Endothelial cell of umbilical vein (primary cell): ENCODE measurements at regions not wholly inside any gene's neighbourhood (a gene's known extent, or its start where the extent isn't known, plus 50 kb on each side); places are given as distances from the start of the nearest gene placed in this dataset.

ENCODE experiments used
- BruUV-seq: library from RNA; stranded (reverse); fragments of 400-500 nt; replicated peaks from 2 replicates; lab custom pipeline; 2021; lab: Mats Ljungman, UMichigan
- CTCF ChIA-PET: fragments of 300-600, 350-600 bp; sonication (Branson Sonifier 250); formaldehyde crosslinking; loops from one replicate; lab custom pipeline; 2021; ENCODE audit warnings: antibody characterized with exemption, inconsistent platforms; lab: Charles Lee
- POLR2A ChIA-PET: fragments of 300-600, 350-600 bp; sonication (Branson Sonifier 250); formaldehyde crosslinking; loops from one replicate; lab custom pipeline; 2021; ENCODE audit warnings: antibody characterized with exemption, inconsistent platforms; lab: Charles Lee
- DNase-seq: peaks from one replicate; pipeline ENCODE4 v3.0.0-alpha.2; 2011; ENCODE audit warnings: low read depth, low spot score
- FAIRE-seq: peaks from 2 replicates; lab custom pipeline; 2011; peaks lifted over from hg19 to GRCh38; lab: Jason Lieb, UNC
- H2AFZ ChIP-seq: 2 replicates; pipeline ENCODE4 v1.6.0; 2012; ENCODE audit warnings: low read depth, low read length, control low read depth, inconsistent platforms
- H3K27ac ChIP-seq: 2 replicates; pipeline ENCODE4 v1.5.1; 2011; ENCODE audit warnings: low read depth, mild to moderate bottlenecking, control low read depth, low read length, moderate library complexity; ENCODE audit not compliant: insufficient read depth
- H3K27me3 ChIP-seq, 2 experiments: 2 replicates each; pipeline versions ENCODE4 v1.6.0 to v1.6.1; 2011; ENCODE audit warnings: low read length in 2 of 2, mixed read lengths in 1 of 2; ENCODE audit not compliant: control insufficient read depth in 2 of 2, insufficient read depth in 2 of 2
- H3K36me3 ChIP-seq, 2 experiments: 2 replicates in 1 of 2; 3 replicates in 1 of 2; pipeline ENCODE4 v1.5.1; 2011; ENCODE audit warnings: low read length in 2 of 2, mild to moderate bottlenecking in 1 of 2, moderate library complexity in 1 of 2; ENCODE audit not compliant: control insufficient read depth in 2 of 2, insufficient read depth in 2 of 2; ENCODE audit errors: extremely low read depth in 1 of 2
- H3K4me1 ChIP-seq: 3 replicates; pipeline ENCODE4 v1.5.1; 2011; ENCODE audit warnings: mild to moderate bottlenecking, low read length; ENCODE audit not compliant: control insufficient read depth, insufficient read depth; ENCODE audit errors: extremely low read depth
- H3K4me2 ChIP-seq: 2 replicates; pipeline ENCODE4 v1.6.1; 2011; ENCODE audit warnings: low read length, control low read depth, mixed read lengths; ENCODE audit not compliant: insufficient read depth
- H3K4me3 ChIP-seq, 3 experiments: fragments of 200-600 bp in 1 of 3; sonication (generic), shearing (Covaris generic) in 1 of 3; replicated peaks in 1 of 3; 2 replicates each; pipeline ENCODE4 v1.5.1; 2011 to 2016; ENCODE audit warnings: control low read depth in 3 of 3, low read length in 3 of 3, mild to moderate bottlenecking in 2 of 3, inconsistent platforms in 1 of 3, low read depth in 1 of 3, moderate library complexity in 1 of 3; ENCODE audit not compliant: insufficient read depth in 1 of 3
- H3K79me2 ChIP-seq: 2 replicates; pipeline ENCODE4 v1.6.0; 2012; ENCODE audit warnings: low read length, inconsistent platforms; ENCODE audit not compliant: control insufficient read depth, insufficient read depth
- H3K9ac ChIP-seq: replicated peaks from 2 replicates; pipeline ENCODE3; 2011; ENCODE audit warnings: low read length, control low read depth; ENCODE audit not compliant: insufficient read depth; ENCODE audit errors: extremely low read depth
- H3K9me1 ChIP-seq: replicated peaks from 3 replicates; pipeline ENCODE4 v1.6.0; 2011; ENCODE audit warnings: mild to moderate bottlenecking, low read length; ENCODE audit not compliant: control insufficient read depth, insufficient read depth; ENCODE audit errors: extremely low read depth
- H3K9me3 ChIP-seq: replicated peaks from 2 replicates; pipeline ENCODE4 v1.5.1; 2012; ENCODE audit warnings: low read length, inconsistent platforms; ENCODE audit not compliant: control insufficient read depth, insufficient read depth
- H4K20me1 ChIP-seq: replicated peaks from 2 replicates; pipeline ENCODE3; 2011; ENCODE audit warnings: mild to moderate bottlenecking, low read length; ENCODE audit not compliant: control insufficient read depth, insufficient read depth; ENCODE audit errors: extremely low read depth
- EZH2 ChIP-seq: IDR thresholded peaks from 2 replicates; pipeline ENCODE4 v1.6.1; 2012; ENCODE audit warnings: borderline replicate concordance, low read depth, mild to moderate bottlenecking, moderate library complexity, low read length, inconsistent platforms; ENCODE audit not compliant: severe bottlenecking
- FOS ChIP-seq: IDR thresholded peaks from 2 replicates; pipeline ENCODE4 v1.6.1; 2011; ENCODE audit warnings: mild to moderate bottlenecking, low read length, moderate library complexity, borderline replicate concordance; ENCODE audit not compliant: insufficient read depth
- GATA2 ChIP-seq: IDR thresholded peaks from 2 replicates; pipeline ENCODE4 v1.7.0; 2011; ENCODE audit warnings: low read depth, mild to moderate bottlenecking, moderate library complexity, mixed read lengths, low read length; ENCODE audit not compliant: insufficient read length, insufficient read depth
- JUN ChIP-seq: IDR thresholded peaks from 2 replicates; pipeline ENCODE4 v1.6.1; 2011; ENCODE audit warnings: borderline replicate concordance, low read depth; ENCODE audit not compliant: insufficient read length, insufficient read depth
- MYC ChIP-seq: IDR thresholded peaks from one replicate; pipeline ENCODE4 v1.6.1; 2011; ENCODE audit warnings: mild to moderate bottlenecking, low read depth, low read length
- POLR2A ChIP-seq: IDR thresholded peaks from 2 replicates; pipeline ENCODE4 v1.6.1; 2012; ENCODE audit warnings: low read depth, mild to moderate bottlenecking, control low read depth, low read length
- POLR2AphosphoS5 ChIP-seq: IDR thresholded peaks from 2 replicates; pipeline ENCODE4 v1.6.1; 2012; ENCODE audit warnings: low read depth, mild to moderate bottlenecking, control low read depth, low read length, moderate library complexity; ENCODE audit not compliant: insufficient read depth
- dilution Hi-C: fragments of 300-500 bp; cut with MboI; formaldehyde crosslinking; loops from one replicate; pipeline ENCODE4 v1.15.0; 2019; ENCODE audit warnings: low sequenced_read_pairs; ENCODE audit not compliant: extremely low pct_ligation_motif_present
- intact Hi-C: fragments of 100-400 bp; cut with micrococcal nuclease; formaldehyde crosslinking; loops from one replicate; pipeline ENCODE4 v1.10.0; 2022
- TF ChIP-seq, protein P1 (sequence below), 2 donors: IDR thresholded peaks; 1 replicate in 1 of 2; 2 replicates in 1 of 2; pipeline ENCODE4 v1.5.1; 2011; ENCODE audit warnings: low read length in 2 of 2, mild to moderate bottlenecking in 2 of 2, moderate library complexity in 2 of 2, control low read depth in 1 of 2, inconsistent platforms in 1 of 2, low read depth in 1 of 2; ENCODE audit not compliant: insufficient read depth in 1 of 2; ENCODE audit errors: extremely low read depth in 1 of 2

DNA sequence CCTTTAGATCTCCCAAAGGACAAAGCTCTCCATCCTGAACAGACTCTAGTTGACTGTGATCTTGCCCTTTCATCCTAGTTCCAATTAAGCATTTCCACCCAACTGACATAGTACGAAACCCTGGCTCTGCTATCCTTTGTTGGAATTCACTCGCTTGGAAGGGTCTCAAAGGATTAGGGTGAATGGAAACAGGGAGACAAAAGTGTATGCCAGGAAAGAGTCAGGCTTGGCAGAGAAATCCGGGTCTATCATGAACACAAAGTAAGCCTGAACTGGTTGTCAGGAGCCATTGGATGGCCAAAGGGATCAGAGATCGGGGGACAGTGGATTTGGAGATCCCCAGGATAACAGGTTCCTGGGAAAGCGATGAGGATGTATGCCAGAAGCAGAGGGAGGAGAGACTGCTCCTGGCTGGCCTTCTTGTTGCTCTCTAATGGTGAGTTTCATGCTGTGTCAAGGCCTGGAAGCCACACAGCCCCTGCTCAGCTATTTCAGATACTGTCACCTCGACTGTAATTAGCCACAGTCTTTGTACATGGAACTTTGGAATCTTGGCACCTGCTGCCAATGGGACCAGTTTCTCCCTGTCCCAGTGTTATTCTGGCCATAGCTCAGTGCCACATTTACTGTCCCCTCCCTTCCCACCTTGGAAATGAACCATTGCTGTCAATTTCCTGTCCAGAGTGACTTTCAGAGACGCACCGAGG, 1168.7 kb upstream of the AUTS2 start:
- Histone ChIP-seq H3K9me1 (no peaks in the 10 kb centered on the region), H3K9ac (no peak overlapping the region), H3K36me3 (no peaks in the 10 kb centered on the region), H3K27me3 (no peaks in the 10 kb centered on the region), H3K27ac (no peak overlapping the region), H3K79me2 (no peaks in the 10 kb centered on the region), H2AFZ (no peak overlapping the region), H3K9me3 (peaks cover 5% of the 10 kb centered on the region), H3K4me3 (no peak overlapping the region), H3K4me1 (no peaks in the 10 kb centered on the region), H3K4me2 (no peak overlapping the region), H4K20me1 (no peaks in the 10 kb centered on the region)
- TF ChIP-seq EZH2 (no peak), GATA2 (no peak), MYC (no peak), POLR2AphosphoS5 (no peak), JUN (no peak), POLR2A (no peak), FOS (no peak)
- TF ChIP-seq, protein P1, sequence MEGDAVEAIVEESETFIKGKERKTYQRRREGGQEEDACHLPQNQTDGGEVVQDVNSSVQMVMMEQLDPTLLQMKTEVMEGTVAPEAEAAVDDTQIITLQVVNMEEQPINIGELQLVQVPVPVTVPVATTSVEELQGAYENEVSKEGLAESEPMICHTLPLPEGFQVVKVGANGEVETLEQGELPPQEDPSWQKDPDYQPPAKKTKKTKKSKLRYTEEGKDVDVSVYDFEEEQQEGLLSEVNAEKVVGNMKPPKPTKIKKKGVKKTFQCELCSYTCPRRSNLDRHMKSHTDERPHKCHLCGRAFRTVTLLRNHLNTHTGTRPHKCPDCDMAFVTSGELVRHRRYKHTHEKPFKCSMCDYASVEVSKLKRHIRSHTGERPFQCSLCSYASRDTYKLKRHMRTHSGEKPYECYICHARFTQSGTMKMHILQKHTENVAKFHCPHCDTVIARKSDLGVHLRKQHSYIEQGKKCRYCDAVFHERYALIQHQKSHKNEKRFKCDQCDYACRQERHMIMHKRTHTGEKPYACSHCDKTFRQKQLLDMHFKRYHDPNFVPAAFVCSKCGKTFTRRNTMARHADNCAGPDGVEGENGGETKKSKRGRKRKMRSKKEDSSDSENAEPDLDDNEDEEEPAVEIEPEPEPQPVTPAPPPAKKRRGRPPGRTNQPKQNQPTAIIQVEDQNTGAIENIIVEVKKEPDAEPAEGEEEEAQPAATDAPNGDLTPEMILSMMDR (IDR thresholded peaks at IDR 0.05; ENCODE audit: extremely low read depth in 1 of 2, insufficient read depth in 1 of 2, low read depth in 1 of 2, low read length in 2 of 2): no peak
- no TSS peak for BruUV-seq
- ChIA-PET CTCF (no interaction called here), POLR2A (no interaction called here)
- intact Hi-C loops: no loop called here
- dilution Hi-C loops: no loop called here
- FAIRE-seq: no peak
- no peak for DNase-seq
